Right lobe of liver (tissue), 4 donors: ENCODE measurements at regions not wholly inside any gene's neighbourhood (a gene's known extent, or its start where the extent isn't known, plus 50 kb on each side); places are given as distances from the start of the nearest gene placed in this dataset.

ENCODE experiments used
- POLR2A ChIP-seq: fragments of 450-650 bp; IDR thresholded peaks from one replicate; pipeline ENCODE4 v1.6.1; 2017; ENCODE audit warnings: antibody characterized with exemption, mild to moderate bottlenecking
- TF ChIP-seq, protein P1 (sequence below), 4 donors: fragments of 200-600 bp in 3 of 4; fragments of 450-650 bp in 1 of 4; IDR thresholded peaks; one replicate each; pipeline versions ENCODE4 v1.5.1 to v1.8.0; 2016 to 2022; ENCODE audit warnings: antibody characterized with exemption in 4 of 4, mild to moderate bottlenecking in 2 of 4
- donor health status: DM: no; HTN: no; CAD: no.
- donor health status: DM: no; HTN: no; CAD: no.
- donor health status: DM: no; HTN: yes; CAD: no.

DNA sequence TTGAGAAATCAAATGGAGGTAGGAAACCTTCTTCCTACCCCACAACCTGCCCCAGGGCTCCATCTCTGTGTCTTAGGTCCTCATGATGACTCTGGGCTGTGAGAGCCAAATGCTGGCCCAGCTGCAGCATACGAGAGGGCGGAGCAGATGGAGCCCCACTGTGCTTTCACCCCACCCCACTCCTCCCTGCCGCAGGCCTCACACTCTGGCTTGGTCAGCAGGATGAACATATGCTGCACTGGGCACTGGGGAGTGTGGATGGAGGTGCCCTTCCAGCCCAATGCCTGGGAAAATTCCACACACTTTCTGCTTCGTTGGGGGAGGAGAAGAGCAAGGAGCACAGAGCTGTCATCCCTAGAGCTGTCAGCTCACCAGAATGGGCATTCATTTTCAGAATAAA lies 271.6 kb upstream of the CADM1 start:
- no peak for TF ChIP-seq POLR2A
- TF ChIP-seq, protein P1, sequence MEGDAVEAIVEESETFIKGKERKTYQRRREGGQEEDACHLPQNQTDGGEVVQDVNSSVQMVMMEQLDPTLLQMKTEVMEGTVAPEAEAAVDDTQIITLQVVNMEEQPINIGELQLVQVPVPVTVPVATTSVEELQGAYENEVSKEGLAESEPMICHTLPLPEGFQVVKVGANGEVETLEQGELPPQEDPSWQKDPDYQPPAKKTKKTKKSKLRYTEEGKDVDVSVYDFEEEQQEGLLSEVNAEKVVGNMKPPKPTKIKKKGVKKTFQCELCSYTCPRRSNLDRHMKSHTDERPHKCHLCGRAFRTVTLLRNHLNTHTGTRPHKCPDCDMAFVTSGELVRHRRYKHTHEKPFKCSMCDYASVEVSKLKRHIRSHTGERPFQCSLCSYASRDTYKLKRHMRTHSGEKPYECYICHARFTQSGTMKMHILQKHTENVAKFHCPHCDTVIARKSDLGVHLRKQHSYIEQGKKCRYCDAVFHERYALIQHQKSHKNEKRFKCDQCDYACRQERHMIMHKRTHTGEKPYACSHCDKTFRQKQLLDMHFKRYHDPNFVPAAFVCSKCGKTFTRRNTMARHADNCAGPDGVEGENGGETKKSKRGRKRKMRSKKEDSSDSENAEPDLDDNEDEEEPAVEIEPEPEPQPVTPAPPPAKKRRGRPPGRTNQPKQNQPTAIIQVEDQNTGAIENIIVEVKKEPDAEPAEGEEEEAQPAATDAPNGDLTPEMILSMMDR (IDR thresholded peaks at IDR 0.05) = no peak
